Panc1 (cell line): ENCODE measurements at regions not wholly inside any gene's neighbourhood (a gene's known extent, or its start where the extent isn't known, plus 50 kb on each side); places are given as distances from the start of the nearest gene placed in this dataset.

Experiments used
- ATAC-seq: fragments of 200-7000 bp; cut with Tn5 transposase; 2 replicates; pipeline ENCODE4 v1.9.1; 2020; ENCODE audit warnings: mild to moderate bottlenecking, moderate library complexity
- BruUV-seq: library from RNA; stranded (reverse); fragments of 400-500 nt; replicated peaks from 2 replicates; lab custom pipeline; 2021; lab: Mats Ljungman, UMichigan
- CTCF ChIA-PET: fragments of 300-600 bp; sonication (Branson Sonifier 250); formaldehyde crosslinking; loops from one replicate; lab custom pipeline; 2022; ENCODE audit warnings: antibody characterized with exemption; lab: Charles Lee
- POLR2A ChIA-PET: fragments of 300-600 bp; sonication (Branson Sonifier 250); formaldehyde crosslinking; loops from one replicate; lab custom pipeline; 2022; ENCODE audit warnings: antibody characterized with exemption; lab: Charles Lee
- DNase-seq: peaks from one replicate; pipeline ENCODE4 v3.0.0-alpha.2; 2010; ENCODE audit warnings: low read depth, low spot score
- H3K27ac ChIP-seq: 2 replicates; pipeline ENCODE4 v1.5.1; 2011; ENCODE audit warnings: mild to moderate bottlenecking, low read length, inconsistent platforms
- H3K27me3 ChIP-seq: fragments of 200-500 bp; sonication (Bioruptor generic); 2 replicates; pipeline ENCODE4 v1.6.0; 2014; ENCODE audit warnings: low read length, inconsistent platforms; ENCODE audit not compliant: control insufficient read depth, insufficient read depth
- H3K36me3 ChIP-seq: fragments of 200-500 bp; sonication (Bioruptor generic); 2 replicates; pipeline ENCODE4 v1.5.1; 2014; ENCODE audit warnings: inconsistent platforms, mild to moderate bottlenecking, low read length, moderate library complexity; ENCODE audit not compliant: control insufficient read depth, insufficient read depth
- H3K4me1 ChIP-seq: 2 replicates; pipeline ENCODE4 v1.5.1; 2011; ENCODE audit warnings: inconsistent platforms, mild to moderate bottlenecking, low read length, moderate library complexity; ENCODE audit not compliant: control insufficient read depth, insufficient read depth
- H3K4me3 ChIP-seq, 2 experiments: 2 replicates each; pipeline ENCODE4 v1.5.1; 2011 to 2012; ENCODE audit warnings: low read depth in 2 of 2, low read length in 2 of 2, mild to moderate bottlenecking in 2 of 2, inconsistent platforms in 1 of 2, moderate library complexity in 1 of 2
- H3K9me3 ChIP-seq: fragments of 200-500 bp; sonication (Bioruptor generic); 2 replicates; pipeline ENCODE4 v1.5.1; 2014; ENCODE audit warnings: low read depth, mild to moderate bottlenecking, inconsistent platforms, low read length, moderate library complexity; ENCODE audit not compliant: control insufficient read depth, insufficient read depth
- POLR2AphosphoS5 ChIP-seq: IDR thresholded peaks from 2 replicates; pipeline ENCODE4 v1.6.1; 2012; ENCODE audit warnings: mild to moderate bottlenecking, low read depth, low read length, moderate library complexity
- REST ChIP-seq, 2 experiments: IDR thresholded peaks; 2 replicates each; pipeline ENCODE4 v1.6.1; 2011 to 2012; ENCODE audit warnings: low read depth in 2 of 2, control low read depth in 1 of 2, low read length in 1 of 2, mild to moderate bottlenecking in 1 of 2, moderate library complexity in 1 of 2; ENCODE audit not compliant: insufficient read depth in 1 of 2
- SIN3A ChIP-seq: IDR thresholded peaks from 2 replicates; pipeline ENCODE4 v1.6.1; 2012; ENCODE audit warnings: low read depth, mild to moderate bottlenecking, low read length, moderate library complexity, borderline replicate concordance; ENCODE audit not compliant: insufficient read depth
- TCF7L2 ChIP-seq: IDR thresholded peaks from 2 replicates; pipeline ENCODE4 v1.6.1; 2011; ENCODE audit warnings: mild to moderate bottlenecking, low read depth, low read length, inconsistent platforms
- in situ Hi-C: cut with HindIII; loops from 2 replicates; pipeline ENCODE4 v1.10.0; 2016; ENCODE audit warnings: low sequenced_read_pairs, low pct_unique_long_range_greater_than_20kb
- intact Hi-C: fragments of 100-400 bp; cut with micrococcal nuclease; formaldehyde crosslinking; loops from one replicate; pipeline ENCODE4 v1.10.0; 2022; ENCODE audit not compliant: unreplicated experiment
- TF ChIP-seq, protein P1 (sequence below): fragments of 450-650 bp; IDR thresholded peaks from 2 replicates; pipeline ENCODE4 v1.5.1; 2017; ENCODE audit warnings: mild to moderate bottlenecking

DNA sequence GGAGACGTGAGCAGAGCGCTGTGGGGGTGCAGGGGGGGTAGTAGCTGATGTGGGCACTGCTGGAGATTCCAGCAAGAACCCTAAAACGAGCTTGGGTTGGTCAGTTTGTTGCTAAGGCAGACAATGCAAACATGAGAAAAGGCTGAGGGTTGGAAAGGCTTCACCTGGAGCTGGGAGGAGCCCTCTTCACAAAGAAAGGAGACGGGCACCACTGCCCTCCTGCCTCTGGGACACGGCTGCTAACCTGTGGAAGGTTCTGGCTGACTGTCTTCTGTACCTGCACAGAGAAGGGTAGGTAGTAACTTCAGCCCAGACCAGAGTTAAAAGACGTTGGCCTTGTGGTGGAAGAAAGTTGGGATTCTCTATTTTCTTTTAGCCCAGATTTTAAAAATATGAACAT, 108.7 kb downstream of the SUCLA2 start:
- ChIA-PET POLR2A (no interaction called here), CTCF (no interaction called here)
- Histone ChIP-seq H3K9me3 (no peaks in the 10 kb centered on the region), H3K4me3 (no peak overlapping the region), H3K27ac (no peak overlapping the region), H3K4me1 (no peaks in the 10 kb centered on the region), H3K36me3 (no peaks in the 10 kb centered on the region), H3K27me3 (no peaks in the 10 kb centered on the region)
- no peak for ATAC-seq
- TF ChIP-seq, protein P1, sequence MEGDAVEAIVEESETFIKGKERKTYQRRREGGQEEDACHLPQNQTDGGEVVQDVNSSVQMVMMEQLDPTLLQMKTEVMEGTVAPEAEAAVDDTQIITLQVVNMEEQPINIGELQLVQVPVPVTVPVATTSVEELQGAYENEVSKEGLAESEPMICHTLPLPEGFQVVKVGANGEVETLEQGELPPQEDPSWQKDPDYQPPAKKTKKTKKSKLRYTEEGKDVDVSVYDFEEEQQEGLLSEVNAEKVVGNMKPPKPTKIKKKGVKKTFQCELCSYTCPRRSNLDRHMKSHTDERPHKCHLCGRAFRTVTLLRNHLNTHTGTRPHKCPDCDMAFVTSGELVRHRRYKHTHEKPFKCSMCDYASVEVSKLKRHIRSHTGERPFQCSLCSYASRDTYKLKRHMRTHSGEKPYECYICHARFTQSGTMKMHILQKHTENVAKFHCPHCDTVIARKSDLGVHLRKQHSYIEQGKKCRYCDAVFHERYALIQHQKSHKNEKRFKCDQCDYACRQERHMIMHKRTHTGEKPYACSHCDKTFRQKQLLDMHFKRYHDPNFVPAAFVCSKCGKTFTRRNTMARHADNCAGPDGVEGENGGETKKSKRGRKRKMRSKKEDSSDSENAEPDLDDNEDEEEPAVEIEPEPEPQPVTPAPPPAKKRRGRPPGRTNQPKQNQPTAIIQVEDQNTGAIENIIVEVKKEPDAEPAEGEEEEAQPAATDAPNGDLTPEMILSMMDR: no peak
- in situ Hi-C loops: no loop called here
- BruUV-seq: no TSS peak
- no peak for DNase-seq
- intact Hi-C loops: no loop called here

GRCh38 chr13:47890146-47890814, 110.8 kb downstream of the SUCLA2 start:
- POLR2A ChIA-PET: interaction anchor here (0.6 kb wide), 1 partner anchor 32 kb away, joined by 4 read pairs; no protein-coding TSS in a partner anchor
- Histone ChIP-seq H3K27me3 (no peaks in the 10 kb centered on the region), H3K4me1 (no peaks in the 10 kb centered on the region), H3K9me3 (no peaks in the 10 kb centered on the region), H3K36me3 (no peaks in the 10 kb centered on the region), H3K27ac (no peak overlapping the region), H3K4me3 (no peak overlapping the region)
- intact Hi-C loops: no loop called here
- CTCF ChIA-PET: no interaction called here
- in situ Hi-C loops: no loop called here
- TF ChIP-seq REST (IDR thresholded peaks at IDR 0.05; ENCODE audit: insufficient read depth in 1 of 2, low read depth in 2 of 2, low read length in 1 of 2) (no peak), TCF7L2 (no peak), POLR2AphosphoS5 (no peak), SIN3A (no peak)
- TF ChIP-seq, protein P1: no peak
- DNase-seq (no peak), ATAC-seq (no peak)
- no TSS peak for BruUV-seq
